ENCODE measurements at regions not wholly inside any gene's neighbourhood (a gene's known extent, or its start where the extent isn't known, plus 50 kb on each side); places are given as distances from the start of the nearest gene placed in this dataset.

- TF ChIP-seq CTCF (IDR thresholded peaks at IDR 0.05) (no peak), POLR2A (IDR thresholded peaks at IDR 0.05) (no peak)
- intact Hi-C loops (cut with DNase I) = no loop called here
- H3K27ac ChIP-seq = no peak overlapping the region
- H3K4me1 ChIP-seq = no peaks in the 10 kb centered on the region
- no peak overlapping the region for H3K4me3 ChIP-seq
- H3K36me3 ChIP-seq = no peaks in the 10 kb centered on the region
- 31 to 58% methylated on average over 1 of the region's 1 CpG for WGBS, 2 donors
- H3K9me3 ChIP-seq = no peaks in the 10 kb centered on the region
- DNase-seq = no peak
- H3K27me3 ChIP-seq = no peaks in the 10 kb centered on the region
Observed at GRCh38 chr12:70121562-70121961, 121.7 kb upstream of the CNOT2 start.

GRCh38 chr12:70122804-70123203 lies 120.4 kb upstream of the CNOT2 start:
- intact Hi-C loops (cut with DNase I) = no loop called here
- 62 to 83% methylated on average over 3 to 4 of the region's 5 CpGs for WGBS, 2 donors

GRCh38 chr12:70149013-70149412 lies 94.2 kb upstream of the CNOT2 start:
- no peak for DNase-seq
- no peak overlapping the region for H3K27ac ChIP-seq
- intact Hi-C loops (cut with DNase I) = no loop called here
- peaks cover 0 to 10% (median 4%) of the 10 kb centered on the region in 3 donors for H3K9me3 ChIP-seq
- H3K4me3 ChIP-seq = no peak overlapping the region
- no peaks in the 10 kb centered on the region for H3K27me3 ChIP-seq
- no peaks in the 10 kb centered on the region for H3K4me1 ChIP-seq
- no peaks in the 10 kb centered on the region for H3K36me3 ChIP-seq
- TF ChIP-seq CTCF (IDR thresholded peaks at IDR 0.05) = no peak
- WGBS, 2 donors = 65 to 68% methylated on average over 2 of the region's 2 CpGs

More at GRCh38 chr12:70122804-70123203, 120.4 kb upstream of the CNOT2 start:
- Histone ChIP-seq H3K27me3 (no peaks in the 10 kb centered on the region), H3K36me3 (no peaks in the 10 kb centered on the region), H3K4me3 (no peak overlapping the region), H3K27ac (no peak overlapping the region), H3K4me1 (no peaks in the 10 kb centered on the region), H3K9me3 (no peaks in the 10 kb centered on the region)
- no peak for DNase-seq
- no peak for TF ChIP-seq POLR2A (IDR thresholded peaks at IDR 0.05)
- TF ChIP-seq CTCF (IDR thresholded peaks at IDR 0.05) = no peak

GRCh38 chr12:70149665-70150064 lies 93.6 kb upstream of the CNOT2 start:
- H3K4me3 ChIP-seq = no peak overlapping the region
- H3K27me3 ChIP-seq = no peaks in the 10 kb centered on the region
- DNase-seq = no peak
- H3K36me3 ChIP-seq = no peaks in the 10 kb centered on the region
- H3K4me1 ChIP-seq = no peaks in the 10 kb centered on the region
- TF ChIP-seq POLR2A (IDR thresholded peaks at IDR 0.05) = no peak
- TF ChIP-seq CTCF (IDR thresholded peaks at IDR 0.05) = no peak
- H3K9me3 ChIP-seq = peaks cover 0 to 14% (median 6%) of the 10 kb centered on the region in 3 donors
- no peak overlapping the region for H3K27ac ChIP-seq
- intact Hi-C loops (cut with DNase I) = no loop called here

GRCh38 chr12:70150230-70150629 lies 93.0 kb upstream of the CNOT2 start:
- no peak overlapping the region for H3K4me3 ChIP-seq
- no peak overlapping the region for H3K27ac ChIP-seq
- no peaks in the 10 kb centered on the region for H3K27me3 ChIP-seq
- TF ChIP-seq CTCF (IDR thresholded peaks at IDR 0.05) (no peak), POLR2A (IDR thresholded peaks at IDR 0.05) (no peak)
- WGBS, 2 donors = 83 to 84% methylated on average over 2 of the region's 2 CpGs
- no peaks in the 10 kb centered on the region for H3K36me3 ChIP-seq
- DNase-seq = no peak
- intact Hi-C loops (cut with DNase I) = no loop called here
- H3K4me1 ChIP-seq = no peaks in the 10 kb centered on the region
- H3K9me3 ChIP-seq = peaks cover 0 to 14% (median 6%) of the 10 kb centered on the region in 3 donors
